HEK293T (cell line): ENCODE measurements at regions not wholly inside any gene's neighbourhood (a gene's known extent, or its start where the extent isn't known, plus 50 kb on each side); places are given as distances from the start of the nearest gene placed in this dataset.

ENCODE experiments used
- CTCF ChIA-PET: fragments of 350-600 bp; formaldehyde crosslinking; extraction: SDS; loops from one replicate; lab custom pipeline; 2021; ENCODE audit warnings: antibody characterized with exemption, inconsistent platforms; lab: Yijun Ruan, JAX
- POLR2A ChIA-PET: fragments of 350-600 bp; formaldehyde crosslinking; extraction: SDS; loops from one replicate; lab custom pipeline; 2020; ENCODE audit warnings: antibody characterized with exemption, inconsistent platforms; lab: Yijun Ruan, JAX
- DNase-seq: peaks from one replicate; pipeline ENCODE4 v3.0.0; 2012; ENCODE audit warnings: mixed read lengths; ENCODE audit errors: extremely low spot score
- ARNT ChIP-seq: fragments of 450-650 bp; IDR thresholded peaks from 2 replicates; pipeline ENCODE4 v1.6.1; 2017; ENCODE audit warnings: mild to moderate bottlenecking
- BHLHE40 ChIP-seq: fragments of 450-650 bp; IDR thresholded peaks from 2 replicates; pipeline ENCODE4 v1.6.1; 2016; ENCODE audit warnings: mild to moderate bottlenecking, moderate library complexity, borderline replicate concordance
- CTBP1 ChIP-seq: fragments of 450-650 bp; IDR thresholded peaks from 2 replicates; pipeline ENCODE4 v1.6.1; 2016; ENCODE audit warnings: borderline replicate concordance
- ELF4 ChIP-seq: fragments of 450-650 bp; IDR thresholded peaks from 2 replicates; pipeline ENCODE4 v1.6.1; 2017; ENCODE audit warnings: antibody characterized with exemption
- FOXA1 ChIP-seq: fragments of 450-650 bp; IDR thresholded peaks from 2 replicates; pipeline ENCODE4 v1.6.1; 2016; ENCODE audit warnings: mild to moderate bottlenecking
- FOXK2 ChIP-seq: fragments of 450-650 bp; IDR thresholded peaks from 2 replicates; pipeline ENCODE4 v1.6.1; 2016; ENCODE audit warnings: mild to moderate bottlenecking
- FOXM1 ChIP-seq: fragments of 450-650 bp; IDR thresholded peaks from 2 replicates; pipeline ENCODE4 v1.6.1; 2017; ENCODE audit warnings: mild to moderate bottlenecking, borderline replicate concordance
- HDGF ChIP-seq: fragments of 450-650 bp; IDR thresholded peaks from 2 replicates; pipeline ENCODE4 v1.6.1; 2017; ENCODE audit warnings: antibody characterized with exemption, borderline replicate concordance
- L3MBTL2 ChIP-seq: fragments of 450-650 bp; conservative IDR thresholded peaks from 2 replicates; pipeline ENCODE4 v1.6.1; 2016; ENCODE audit warnings: mild to moderate bottlenecking
- LEF1 ChIP-seq: fragments of 450-650 bp; IDR thresholded peaks from 2 replicates; pipeline ENCODE4 v1.6.1; 2017; ENCODE audit warnings: mild to moderate bottlenecking, borderline replicate concordance
- NFRKB ChIP-seq: fragments of 450-650 bp; IDR thresholded peaks from 2 replicates; pipeline ENCODE4 v1.6.1; 2016; ENCODE audit warnings: mild to moderate bottlenecking, moderate library complexity
- PKNOX1 ChIP-seq: fragments of 450-650 bp; IDR thresholded peaks from 2 replicates; pipeline ENCODE4 v1.6.1; 2016
- SP1 ChIP-seq: fragments of 450-650 bp; IDR thresholded peaks from 2 replicates; pipeline ENCODE4 v1.6.1; 2017
- SUZ12 ChIP-seq: fragments of 450-650 bp; IDR thresholded peaks from 2 replicates; pipeline ENCODE4 v1.6.1; 2016; ENCODE audit warnings: mild to moderate bottlenecking
- TARDBP ChIP-seq: fragments of 450-650 bp; IDR thresholded peaks from 2 replicates; pipeline ENCODE4 v1.6.1; 2016
- ZNF384 ChIP-seq: fragments of 450-650 bp; IDR thresholded peaks from 2 replicates; pipeline ENCODE4 v1.6.1; 2016

DNA sequence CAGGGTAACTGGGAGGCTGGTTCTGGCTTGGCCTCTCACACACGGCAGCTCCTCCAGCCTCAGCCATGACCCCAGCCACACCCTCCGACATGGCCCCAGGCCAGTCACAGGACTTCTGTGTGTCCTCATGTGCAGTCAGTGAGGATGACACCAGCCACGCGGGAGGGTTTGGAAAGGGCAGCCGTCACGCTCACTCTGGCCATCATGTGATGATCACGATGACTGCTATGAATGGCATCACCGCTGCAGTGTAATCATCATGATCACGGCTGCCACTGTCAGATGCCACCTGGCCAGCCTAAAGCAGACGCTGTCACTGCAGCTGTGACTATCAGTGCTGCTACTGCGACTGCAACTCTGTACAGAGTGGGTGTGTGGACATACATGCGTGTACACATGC, 640.9 kb downstream of the BRD1 start:
- ChIA-PET POLR2A (no interaction called here), CTCF (no interaction called here)
- no peak for DNase-seq
- TF ChIP-seq SUZ12 (no peak), BHLHE40 (no peak), ZNF384 (no peak), CTBP1 (no peak), TARDBP (no peak), PKNOX1 (no peak), ELF4 (no peak)

- ChIA-PET CTCF (no interaction called here), POLR2A (no interaction called here)
- TF ChIP-seq FOXK2 (no peak), PKNOX1 (no peak), ARNT (no peak), BHLHE40 (no peak), HDGF (no peak), LEF1 (no peak), CTBP1 (no peak), FOXM1 (no peak), ELF4 (no peak), SUZ12 (no peak), ZNF384 (no peak), NFRKB (no peak)
- DNase-seq = no peak
Observed at GRCh38 chr22:49186293-49186692, 641.4 kb downstream of the BRD1 start.

DNA sequence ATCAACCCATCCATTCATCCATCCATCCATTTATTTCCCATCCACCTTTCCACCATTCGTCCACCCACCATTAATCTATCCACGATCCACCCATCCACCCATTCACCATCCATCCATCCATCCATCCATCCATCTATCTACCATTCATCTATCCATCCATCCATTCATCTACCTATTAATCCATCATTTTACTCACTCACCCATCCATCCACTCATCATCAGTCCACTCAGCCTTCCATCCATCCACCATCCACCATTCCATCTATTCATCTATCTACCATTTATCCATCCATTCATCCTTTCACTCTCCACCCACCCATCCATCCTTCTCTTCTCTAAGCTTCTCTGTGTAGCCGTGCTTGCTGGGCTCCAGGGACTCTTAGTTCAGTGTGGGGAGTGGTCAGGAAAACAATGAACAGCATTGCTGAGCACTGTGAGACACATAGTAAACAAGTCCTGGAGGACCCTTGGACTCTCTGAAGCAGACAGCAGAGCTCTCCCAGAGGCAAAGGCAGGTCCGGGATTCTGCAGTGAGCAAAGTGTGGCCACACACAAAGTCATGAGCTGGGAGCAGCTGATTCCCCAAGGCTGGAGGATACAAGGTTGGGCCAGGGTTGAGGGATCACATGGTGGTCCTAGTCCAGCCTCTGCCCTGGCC, 642.2 kb downstream of the BRD1 start:
- TF ChIP-seq FOXK2 = no peak
- no peak for TF ChIP-seq L3MBTL2
- TF ChIP-seq SP1 = no peak
- TF ChIP-seq HDGF = no peak
- TF ChIP-seq FOXA1 = no peak
- no peak for TF ChIP-seq ZNF384
- no peak for TF ChIP-seq NFRKB
- no peak for TF ChIP-seq SUZ12
- TF ChIP-seq CTBP1 = no peak
- no peak for TF ChIP-seq ELF4
- TF ChIP-seq BHLHE40 = no peak
- no peak for TF ChIP-seq TARDBP
- no peak for TF ChIP-seq LEF1
- no peak for DNase-seq
- ChIA-PET POLR2A (no interaction called here), CTCF (no interaction called here)

DNA sequence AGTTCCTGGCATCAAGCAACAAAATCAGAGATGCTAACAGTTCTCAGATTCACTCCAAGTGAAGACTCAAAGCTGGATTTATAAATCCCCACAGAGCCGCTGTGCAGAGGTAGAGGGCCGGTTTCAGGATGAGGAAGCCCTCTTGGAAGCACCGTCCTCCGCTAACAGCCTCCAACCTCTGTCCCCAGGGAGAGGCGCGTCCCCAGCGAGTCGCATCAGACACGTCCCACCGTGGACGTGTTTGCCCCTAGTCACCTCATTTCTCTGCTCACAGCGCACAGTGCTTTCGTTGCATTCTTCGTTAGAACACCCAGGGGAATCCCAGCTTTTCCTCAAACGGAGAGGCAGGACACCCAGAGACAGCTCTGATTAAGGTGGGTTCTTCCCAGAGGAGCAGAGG, 642.9 kb downstream of the BRD1 start:
- POLR2A ChIA-PET = no interaction called here
- no peak for TF ChIP-seq FOXM1
- TF ChIP-seq ARNT = no peak
- no peak for TF ChIP-seq CTBP1
- no peak for TF ChIP-seq NFRKB
- TF ChIP-seq LEF1 = no peak
- no peak for TF ChIP-seq TARDBP
- TF ChIP-seq ZNF384 = no peak
- no peak for TF ChIP-seq SP1
- TF ChIP-seq FOXK2 = no peak
- TF ChIP-seq L3MBTL2 = no peak
- TF ChIP-seq BHLHE40 = no peak
- TF ChIP-seq PKNOX1 = no peak
- TF ChIP-seq FOXA1 = no peak
- TF ChIP-seq ELF4 = no peak
- TF ChIP-seq SUZ12 = no peak
- TF ChIP-seq HDGF = no peak
- DNase-seq = no peak
- CTCF ChIA-PET = no interaction called here

- TF ChIP-seq FOXA1 = no peak
- TF ChIP-seq TARDBP = no peak
- no peak for TF ChIP-seq CTBP1
- no peak for TF ChIP-seq ELF4
- TF ChIP-seq FOXM1 = no peak
- no peak for DNase-seq
- ChIA-PET CTCF (no interaction called here), POLR2A (no interaction called here)
Observed at GRCh38 chr22:49183826-49184216, 643.9 kb downstream of the BRD1 start.

DNA sequence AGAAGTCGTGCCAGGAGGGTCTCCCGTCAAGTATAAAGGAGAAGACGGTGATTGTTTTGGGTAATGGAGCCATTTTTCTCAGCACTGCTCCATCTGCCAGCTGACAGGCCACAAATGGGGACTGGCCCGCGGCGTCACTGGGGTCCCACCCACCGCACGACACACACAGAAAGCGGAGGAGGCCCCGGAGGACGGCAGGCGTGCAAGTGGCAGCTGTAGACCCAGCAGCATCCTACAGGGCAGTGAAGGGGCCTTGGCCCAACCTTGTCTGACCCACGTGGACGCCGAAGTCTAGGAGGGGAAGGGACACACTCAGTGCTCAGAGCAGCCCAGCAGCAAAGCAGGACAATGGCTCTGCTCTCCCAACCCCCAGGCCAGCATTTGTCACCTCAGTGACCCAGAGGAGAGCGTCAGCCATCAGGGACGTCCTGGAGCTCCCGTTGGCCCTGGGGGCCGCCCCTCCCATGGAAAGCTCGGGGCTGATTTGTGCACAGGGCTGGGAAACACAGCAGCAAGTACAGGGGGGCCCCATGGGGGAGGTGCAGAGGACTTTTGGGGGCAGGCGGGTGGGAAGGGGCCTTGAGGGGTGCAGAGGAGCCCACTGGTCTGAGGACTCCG, 644.4 kb downstream of the BRD1 start:
- CTCF ChIA-PET = no interaction called here
- no peak for DNase-seq
- POLR2A ChIA-PET = no interaction called here
- TF ChIP-seq TARDBP (no peak), PKNOX1 (no peak), NFRKB (no peak), SP1 (no peak), ELF4 (no peak), LEF1 (no peak), FOXM1 (no peak)
